ENCODE measurements at regions not wholly inside any gene's neighbourhood (a gene's known extent, or its start where the extent isn't known, plus 50 kb on each side); places are given as distances from the start of the nearest gene placed in this dataset.
A peak's percentile ranks its signal among the peaks of the same experiment; 100 is the strongest.
"Not testable (repeated sequence)": the region's sequence is repeated elsewhere in the genome, so short reads cannot be mapped to it uniquely, and the experiment has no call there.

DNA sequence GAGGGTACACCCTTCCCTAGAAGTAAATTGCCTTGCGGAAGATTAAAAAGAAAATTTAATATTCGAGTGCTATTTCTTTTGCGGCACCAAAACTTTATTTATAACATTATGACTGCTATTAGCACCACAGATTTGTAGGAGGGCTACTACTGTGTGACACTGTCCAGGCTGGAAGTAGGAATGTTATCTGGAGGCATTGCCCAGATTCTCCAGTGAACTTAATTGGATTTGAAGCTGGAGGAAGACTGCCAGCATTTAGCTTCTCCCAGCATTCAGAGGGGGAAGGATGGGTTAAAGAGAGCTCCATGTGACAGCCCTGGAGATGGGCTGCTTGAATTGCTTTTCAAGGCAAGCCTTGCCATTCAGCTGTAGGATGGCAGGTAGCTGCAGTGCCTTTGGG lies 107.0 kb upstream of the RBM19 start:
- Histone ChIP-seq H3K79me1 (ENCODE audit: low read length) (no peaks in the 10 kb centered on the region), H3K23ac (ENCODE audit: low read length) (no peak overlapping the region), H3K79me2 (ENCODE audit: control insufficient read depth, insufficient read depth, low read length) (no peaks in the 10 kb centered on the region), H3K4ac (ENCODE audit: low read depth, low read length) (no peak overlapping the region), H3K4me2 (ENCODE audit: low read length) (no peak overlapping the region), H2AK5ac (ENCODE audit: low read length) (no peak overlapping the region), H4K5ac (ENCODE audit: low read length) (no peak overlapping the region), H4K8ac (ENCODE audit: low read depth, low read length) (no peak overlapping the region), H2BK15ac (replicated peaks; ENCODE audit: low read depth) (no peak overlapping the region), H3K27ac (ENCODE audit: low read depth, low read length) (no peak overlapping the region), H2BK5ac (ENCODE audit: low read length) (no peak overlapping the region), H3K9ac (ENCODE audit: low read length) (no peak overlapping the region), H3K18ac (ENCODE audit: low read length) (no peak overlapping the region), H2BK120ac (ENCODE audit: low read depth, low read length) (no peak overlapping the region), H3K4me1 (ENCODE audit: control insufficient read depth, low read depth, low read length) (no peaks in the 10 kb centered on the region), H3K36me3 (ENCODE audit: control insufficient read depth, insufficient read depth, low read length) (no peaks in the 10 kb centered on the region), H3K56ac (ENCODE audit: low read length) (no peak overlapping the region), H3K27me3 (ENCODE audit: insufficient read depth, low read length, poor library complexity) (no peaks in the 10 kb centered on the region), H3K4me3 (ENCODE audit: low read length) (no peak overlapping the region)
- no CpG with 5 or more reads among the region's 3 CpGs for WGBS (ENCODE audit: extremely low coverage, insufficient coverage, low lambda C conversion rate)
- peak; percentile 32 for DNase-seq

DNA sequence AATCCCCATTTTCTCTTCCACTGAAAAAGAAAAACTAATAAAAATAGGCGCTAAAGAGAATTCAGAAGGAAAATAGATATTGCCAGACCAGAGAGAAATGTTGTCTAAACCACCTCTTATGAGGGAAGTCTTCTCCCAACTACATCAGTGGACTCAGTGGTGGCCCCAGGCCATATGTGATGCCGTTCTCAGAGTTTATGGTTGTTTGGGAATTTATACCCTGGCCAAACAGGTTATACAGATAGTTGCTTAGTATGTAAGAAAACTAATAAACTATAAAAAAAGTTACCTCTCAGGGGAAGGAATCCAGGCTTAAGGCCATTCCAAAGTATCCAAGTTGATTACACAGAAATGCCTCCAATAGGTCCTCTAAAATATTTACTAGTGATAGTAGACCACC lies 103.4 kb upstream of the RBM19 start:
- Histone ChIP-seq H3K23ac (ENCODE audit: low read length) (no peak overlapping the region), H2BK120ac (ENCODE audit: low read depth, low read length) (no peak overlapping the region), H2AK5ac (ENCODE audit: low read length) (no peak overlapping the region), H3K4me3 (ENCODE audit: low read length) (no peak overlapping the region), H3K36me3 (ENCODE audit: control insufficient read depth, insufficient read depth, low read length) (no peaks in the 10 kb centered on the region), H3K4ac (ENCODE audit: low read depth, low read length) (no peak overlapping the region), H3K56ac (ENCODE audit: low read length) (no peak overlapping the region), H3K79me2 (ENCODE audit: control insufficient read depth, insufficient read depth, low read length) (no peaks in the 10 kb centered on the region), H3K4me1 (ENCODE audit: control insufficient read depth, low read depth, low read length) (no peaks in the 10 kb centered on the region), H3K27me3 (ENCODE audit: insufficient read depth, low read length, poor library complexity) (no peaks in the 10 kb centered on the region), H3K18ac (ENCODE audit: low read length) (no peak overlapping the region), H4K5ac (ENCODE audit: low read length) (no peak overlapping the region), H2BK15ac (replicated peaks; ENCODE audit: low read depth) (no peak overlapping the region), H3K27ac (ENCODE audit: low read depth, low read length) (no peak overlapping the region), H4K8ac (ENCODE audit: low read depth, low read length) (no peak overlapping the region), H3K9ac (ENCODE audit: low read length) (no peak overlapping the region), H3K79me1 (ENCODE audit: low read length) (no peaks in the 10 kb centered on the region), H2BK5ac (ENCODE audit: low read length) (no peak overlapping the region), H3K4me2 (ENCODE audit: low read length) (no peak overlapping the region)
- no CpG with 5 or more reads among the region's 2 CpGs for WGBS (ENCODE audit: extremely low coverage, insufficient coverage, low lambda C conversion rate)
- DNase-seq, result no peak

DNA sequence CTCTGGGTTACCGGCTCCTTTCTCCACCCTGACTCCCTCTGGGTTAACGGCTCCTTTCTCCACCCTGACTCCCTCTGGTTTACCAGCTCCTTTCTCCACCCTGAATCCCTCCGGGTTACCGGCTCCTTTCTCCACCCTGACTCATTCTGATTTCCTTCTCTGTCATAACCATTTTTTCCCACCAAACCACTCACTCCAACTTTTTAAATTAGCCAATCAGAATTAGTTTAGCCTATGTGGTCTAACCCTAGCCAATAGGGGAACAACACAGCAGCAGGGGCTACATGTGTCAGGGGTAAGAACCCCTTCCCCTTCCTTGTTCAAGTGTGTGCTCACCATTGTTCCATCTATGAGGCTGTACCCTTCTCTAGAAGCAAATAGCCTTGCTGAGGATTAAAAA lies 98.4 kb upstream of the RBM19 start:
- H3K56ac ChIP-seq (ENCODE audit: low read length), result no peak overlapping the region
- no peaks in the 10 kb centered on the region for H3K79me2 ChIP-seq (ENCODE audit: control insufficient read depth, insufficient read depth, low read length)
- H3K9ac ChIP-seq (ENCODE audit: low read length), result no peak overlapping the region
- no peak overlapping the region for H3K23ac ChIP-seq (ENCODE audit: low read length)
- no peak overlapping the region for H2BK15ac ChIP-seq (replicated peaks; ENCODE audit: low read depth)
- H2AK5ac ChIP-seq (ENCODE audit: low read length), result no peak overlapping the region
- H3K27me3 ChIP-seq (ENCODE audit: insufficient read depth, low read length, poor library complexity), result no peaks in the 10 kb centered on the region
- H3K79me1 ChIP-seq (ENCODE audit: low read length), result no peaks in the 10 kb centered on the region
- no peak overlapping the region for H3K18ac ChIP-seq (ENCODE audit: low read length)
- no peak overlapping the region for H4K5ac ChIP-seq (ENCODE audit: low read length)
- H3K4me3 ChIP-seq (ENCODE audit: low read length), result no peak overlapping the region
- no peak for DNase-seq
- H3K4me2 ChIP-seq (ENCODE audit: low read length), result no peak overlapping the region
- no peak overlapping the region for H2BK5ac ChIP-seq (ENCODE audit: low read length)
- no peak overlapping the region for H4K8ac ChIP-seq (ENCODE audit: low read depth, low read length)
- no peaks in the 10 kb centered on the region for H3K4me1 ChIP-seq (ENCODE audit: control insufficient read depth, low read depth, low read length)
- H2BK120ac ChIP-seq (ENCODE audit: low read depth, low read length), result no peak overlapping the region
- no peak overlapping the region for H3K4ac ChIP-seq (ENCODE audit: low read depth, low read length)
- H3K27ac ChIP-seq (ENCODE audit: low read depth, low read length), result no peak overlapping the region
- H3K36me3 ChIP-seq (ENCODE audit: control insufficient read depth, insufficient read depth, low read length), result no peaks in the 10 kb centered on the region
- no CpG with 5 or more reads among the region's 4 CpGs for WGBS (ENCODE audit: extremely low coverage, insufficient coverage, low lambda C conversion rate)

DNA sequence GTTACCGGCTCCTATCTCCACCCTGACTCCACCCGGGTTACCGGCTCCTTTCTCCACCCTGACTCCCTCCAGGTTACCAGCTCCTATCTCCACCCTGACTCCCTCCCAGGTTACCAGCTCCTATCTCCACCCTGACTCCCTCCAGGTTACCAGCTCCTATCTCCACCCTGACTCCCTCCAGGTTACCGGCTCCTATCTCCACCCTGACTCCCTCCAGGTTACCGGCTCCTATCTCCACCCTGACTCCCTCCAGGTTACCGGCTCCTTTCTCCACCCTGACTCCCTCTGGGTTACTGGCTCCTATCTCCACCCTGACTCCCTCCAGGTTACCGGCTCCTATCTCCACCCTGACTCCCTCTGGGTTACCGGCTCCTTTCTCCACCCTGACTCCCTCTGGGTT lies 97.9 kb upstream of the RBM19 start:
- not testable (repeated sequence) for H3K27me3 ChIP-seq (ENCODE audit: insufficient read depth, low read length, poor library complexity); H4K8ac ChIP-seq (ENCODE audit: low read depth, low read length); H3K79me1 ChIP-seq (ENCODE audit: low read length); H3K56ac ChIP-seq (ENCODE audit: low read length); H3K4ac ChIP-seq (ENCODE audit: low read depth, low read length); DNase-seq; H4K5ac ChIP-seq (ENCODE audit: low read length); H3K4me2 ChIP-seq (ENCODE audit: low read length); H3K9ac ChIP-seq (ENCODE audit: low read length); H3K36me3 ChIP-seq (ENCODE audit: control insufficient read depth, insufficient read depth, low read length); H2AK5ac ChIP-seq (ENCODE audit: low read length); H2BK120ac ChIP-seq (ENCODE audit: low read depth, low read length); H3K18ac ChIP-seq (ENCODE audit: low read length); H3K4me1 ChIP-seq (ENCODE audit: control insufficient read depth, low read depth, low read length); H3K79me2 ChIP-seq (ENCODE audit: control insufficient read depth, insufficient read depth, low read length); H3K27ac ChIP-seq (ENCODE audit: low read depth, low read length); H3K23ac ChIP-seq (ENCODE audit: low read length); H3K4me3 ChIP-seq (ENCODE audit: low read length); H2BK5ac ChIP-seq (ENCODE audit: low read length); H2BK15ac ChIP-seq (replicated peaks; ENCODE audit: low read depth)
- WGBS (ENCODE audit: extremely low coverage, insufficient coverage, low lambda C conversion rate), result no CpG with 5 or more reads among the region's 8 CpGs

DNA sequence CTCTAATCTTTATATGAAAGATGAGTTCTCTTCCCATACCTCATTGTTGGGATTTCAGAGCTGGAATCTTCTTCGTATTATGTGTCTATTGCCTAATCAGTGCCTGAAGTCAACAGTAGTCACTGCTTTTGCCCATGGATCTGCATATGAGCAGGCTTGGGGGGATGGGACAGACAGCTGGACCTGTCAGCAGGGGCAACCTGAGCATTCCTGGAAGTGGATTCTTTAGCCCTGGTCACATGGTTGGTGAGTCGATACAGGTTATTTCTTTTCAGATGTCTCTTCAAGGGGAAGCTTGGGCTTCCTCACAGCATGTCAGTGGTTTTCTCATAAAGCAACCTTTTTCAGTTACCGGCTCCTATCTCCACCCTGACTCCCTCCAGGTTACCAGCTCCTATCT lies 97.3 kb upstream of the RBM19 start:
- H3K27ac ChIP-seq (ENCODE audit: low read depth, low read length), result no peak overlapping the region
- no peak overlapping the region for H2AK5ac ChIP-seq (ENCODE audit: low read length)
- H2BK120ac ChIP-seq (ENCODE audit: low read depth, low read length), result no peak overlapping the region
- no peak overlapping the region for H3K4me3 ChIP-seq (ENCODE audit: low read length)
- peak; percentile 13 for DNase-seq
- no peak overlapping the region for H3K56ac ChIP-seq (ENCODE audit: low read length)
- no peaks in the 10 kb centered on the region for H3K27me3 ChIP-seq (ENCODE audit: insufficient read depth, low read length, poor library complexity)
- no peaks in the 10 kb centered on the region for H3K4me1 ChIP-seq (ENCODE audit: control insufficient read depth, low read depth, low read length)
- no peak overlapping the region for H3K23ac ChIP-seq (ENCODE audit: low read length)
- no peak overlapping the region for H3K18ac ChIP-seq (ENCODE audit: low read length)
- no peaks in the 10 kb centered on the region for H3K79me1 ChIP-seq (ENCODE audit: low read length)
- H2BK15ac ChIP-seq (replicated peaks; ENCODE audit: low read depth), result no peak overlapping the region
- H4K5ac ChIP-seq (ENCODE audit: low read length), result no peak overlapping the region
- no peak overlapping the region for H3K9ac ChIP-seq (ENCODE audit: low read length)
- no CpG with 5 or more reads among the region's 3 CpGs for WGBS (ENCODE audit: extremely low coverage, insufficient coverage, low lambda C conversion rate)
- no peak overlapping the region for H4K8ac ChIP-seq (ENCODE audit: low read depth, low read length)
- H3K4me2 ChIP-seq (ENCODE audit: low read length), result no peak overlapping the region
- no peak overlapping the region for H2BK5ac ChIP-seq (ENCODE audit: low read length)
- H3K4ac ChIP-seq (ENCODE audit: low read depth, low read length), result no peak overlapping the region
- no peaks in the 10 kb centered on the region for H3K36me3 ChIP-seq (ENCODE audit: control insufficient read depth, insufficient read depth, low read length)
- no peaks in the 10 kb centered on the region for H3K79me2 ChIP-seq (ENCODE audit: control insufficient read depth, insufficient read depth, low read length)

DNA sequence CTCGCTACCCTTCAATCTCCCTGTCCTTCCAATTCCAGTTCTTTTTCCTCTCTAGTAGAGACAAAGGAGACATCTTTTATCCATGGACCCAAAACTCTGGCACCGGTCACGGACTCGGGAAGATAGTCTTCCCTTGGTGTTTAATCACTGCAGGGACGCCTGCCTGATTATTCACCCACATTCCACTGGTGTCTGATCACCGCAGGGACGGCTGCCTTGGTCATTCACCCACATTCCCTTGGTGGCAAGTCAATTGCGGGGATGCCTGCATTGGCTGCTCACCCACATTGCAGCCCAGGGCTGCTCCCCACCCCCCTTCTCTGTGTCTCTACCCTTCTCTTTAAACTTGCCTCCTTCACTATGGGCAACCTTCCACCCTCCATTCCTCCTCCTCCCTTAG lies 90.2 kb upstream of the RBM19 start:
- H3K79me1 ChIP-seq (ENCODE audit: low read length); H3K4ac ChIP-seq (ENCODE audit: low read depth, low read length); H3K56ac ChIP-seq (ENCODE audit: low read length); H4K8ac ChIP-seq (ENCODE audit: low read depth, low read length); H3K9ac ChIP-seq (ENCODE audit: low read length); H3K79me2 ChIP-seq (ENCODE audit: control insufficient read depth, insufficient read depth, low read length); H2BK15ac ChIP-seq (replicated peaks; ENCODE audit: low read depth); H3K4me3 ChIP-seq (ENCODE audit: low read length); H2AK5ac ChIP-seq (ENCODE audit: low read length); H4K5ac ChIP-seq (ENCODE audit: low read length); H3K27ac ChIP-seq (ENCODE audit: low read depth, low read length); H2BK120ac ChIP-seq (ENCODE audit: low read depth, low read length); H3K36me3 ChIP-seq (ENCODE audit: control insufficient read depth, insufficient read depth, low read length); H3K23ac ChIP-seq (ENCODE audit: low read length); H3K4me1 ChIP-seq (ENCODE audit: control insufficient read depth, low read depth, low read length); H3K4me2 ChIP-seq (ENCODE audit: low read length); H3K27me3 ChIP-seq (ENCODE audit: insufficient read depth, low read length, poor library complexity); H2BK5ac ChIP-seq (ENCODE audit: low read length); H3K18ac ChIP-seq (ENCODE audit: low read length); DNase-seq: not testable (repeated sequence)
- WGBS (ENCODE audit: extremely low coverage, insufficient coverage, low lambda C conversion rate), result no CpG with 5 or more reads among the region's 8 CpGs
